ENCODE measurements at regions not wholly inside any gene's neighbourhood (a gene's known extent, or its start where the extent isn't known, plus 50 kb on each side); places are given as distances from the start of the nearest gene placed in this dataset.
"Not testable (repeated sequence)": the region's sequence is repeated elsewhere in the genome, so short reads cannot be mapped to it uniquely, and the experiment has no call there.

DNA sequence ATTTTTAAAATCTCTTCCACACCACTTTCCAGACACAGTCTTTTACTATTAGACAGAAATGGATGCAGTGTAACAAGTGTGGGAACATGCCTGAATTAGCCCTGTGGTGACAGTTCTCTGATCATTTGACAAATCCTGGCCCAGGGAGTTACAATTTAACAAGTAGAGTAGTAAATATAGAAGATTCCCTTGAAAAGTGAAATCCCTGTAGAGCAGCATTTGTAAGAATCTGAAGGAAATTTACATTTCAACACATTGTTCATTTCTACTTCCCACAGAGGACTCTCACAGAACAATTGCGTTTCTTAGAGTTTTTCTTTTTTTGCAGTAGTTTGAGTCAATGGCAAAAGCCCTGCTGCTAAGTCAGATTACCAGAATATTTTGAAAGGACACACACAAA, 458.3 kb upstream of the BRINP3 start:
- no peak overlapping the region for H3K4me3 ChIP-seq (ENCODE audit: low read depth, low read length)
- TF ChIP-seq, protein P1, sequence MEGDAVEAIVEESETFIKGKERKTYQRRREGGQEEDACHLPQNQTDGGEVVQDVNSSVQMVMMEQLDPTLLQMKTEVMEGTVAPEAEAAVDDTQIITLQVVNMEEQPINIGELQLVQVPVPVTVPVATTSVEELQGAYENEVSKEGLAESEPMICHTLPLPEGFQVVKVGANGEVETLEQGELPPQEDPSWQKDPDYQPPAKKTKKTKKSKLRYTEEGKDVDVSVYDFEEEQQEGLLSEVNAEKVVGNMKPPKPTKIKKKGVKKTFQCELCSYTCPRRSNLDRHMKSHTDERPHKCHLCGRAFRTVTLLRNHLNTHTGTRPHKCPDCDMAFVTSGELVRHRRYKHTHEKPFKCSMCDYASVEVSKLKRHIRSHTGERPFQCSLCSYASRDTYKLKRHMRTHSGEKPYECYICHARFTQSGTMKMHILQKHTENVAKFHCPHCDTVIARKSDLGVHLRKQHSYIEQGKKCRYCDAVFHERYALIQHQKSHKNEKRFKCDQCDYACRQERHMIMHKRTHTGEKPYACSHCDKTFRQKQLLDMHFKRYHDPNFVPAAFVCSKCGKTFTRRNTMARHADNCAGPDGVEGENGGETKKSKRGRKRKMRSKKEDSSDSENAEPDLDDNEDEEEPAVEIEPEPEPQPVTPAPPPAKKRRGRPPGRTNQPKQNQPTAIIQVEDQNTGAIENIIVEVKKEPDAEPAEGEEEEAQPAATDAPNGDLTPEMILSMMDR (IDR thresholded peaks at IDR 0.05; ENCODE audit: low read depth, low read length) = no peak
- TF ChIP-seq, protein P2, sequence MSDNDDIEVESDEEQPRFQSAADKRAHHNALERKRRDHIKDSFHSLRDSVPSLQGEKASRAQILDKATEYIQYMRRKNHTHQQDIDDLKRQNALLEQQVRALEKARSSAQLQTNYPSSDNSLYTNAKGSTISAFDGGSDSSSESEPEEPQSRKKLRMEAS (IDR thresholded peaks at IDR 0.05; ENCODE audit: low read depth, low read length) = no peak
- TF ChIP-seq POLR2A (IDR thresholded peaks at IDR 0.05; ENCODE audit: extremely low read depth, insufficient read length) (no peak), MYC (IDR thresholded peaks at IDR 0.05; ENCODE audit: low read depth, low read length) (no peak)
- no peak for DNase-seq (ENCODE audit: low read depth)

DNA sequence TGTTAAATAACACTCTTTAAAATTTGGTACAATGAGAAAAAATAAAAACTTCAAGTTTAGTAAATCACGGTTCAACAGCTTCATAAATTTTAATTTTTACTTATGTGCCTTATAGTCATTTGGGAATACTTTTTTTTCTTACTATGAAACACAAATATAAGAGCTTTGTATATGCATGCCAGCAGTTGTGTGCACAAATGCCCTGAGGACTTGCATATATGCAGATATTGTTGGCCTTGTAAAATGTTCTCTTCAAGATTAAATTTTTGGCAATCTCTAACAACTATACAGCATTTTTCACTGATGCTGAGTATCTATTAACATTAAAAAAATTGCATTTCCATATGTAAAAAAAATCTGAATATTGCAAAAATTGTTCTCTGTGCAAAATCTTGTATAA, 458.7 kb upstream of the BRINP3 start:
- TF ChIP-seq, protein P2 (IDR thresholded peaks at IDR 0.05; ENCODE audit: low read depth, low read length) = no peak
- TF ChIP-seq POLR2A (IDR thresholded peaks at IDR 0.05; ENCODE audit: extremely low read depth, insufficient read length) (no peak), MYC (IDR thresholded peaks at IDR 0.05; ENCODE audit: low read depth, low read length) (no peak)
- TF ChIP-seq, protein P1 (IDR thresholded peaks at IDR 0.05; ENCODE audit: low read depth, low read length) = no peak
- no peak for DNase-seq (ENCODE audit: low read depth)
- H3K4me3 ChIP-seq (ENCODE audit: low read depth, low read length) = no peak overlapping the region

DNA sequence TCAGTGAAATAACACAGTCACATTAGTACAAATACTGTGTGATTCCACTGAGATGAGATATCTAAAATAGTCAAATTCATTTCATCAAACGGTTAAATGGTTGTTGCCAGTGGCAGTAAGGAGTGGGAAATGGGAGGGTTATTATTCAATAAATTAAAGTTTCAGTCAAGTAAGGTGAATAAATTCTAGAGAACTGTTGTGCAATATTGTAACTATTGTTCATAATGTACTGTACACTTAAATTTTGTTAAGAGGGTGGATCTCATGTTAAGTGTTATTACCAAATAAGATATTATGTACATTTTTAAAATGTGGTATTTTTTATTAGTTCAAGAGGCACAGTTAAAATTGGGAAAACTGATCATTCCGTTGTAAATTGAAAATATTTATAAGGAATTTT, 463.3 kb upstream of the BRINP3 start:
- H3K4me3 ChIP-seq (ENCODE audit: low read depth, low read length) = no peak overlapping the region
- TF ChIP-seq MYC (IDR thresholded peaks at IDR 0.05; ENCODE audit: low read depth, low read length) (no peak), POLR2A (IDR thresholded peaks at IDR 0.05; ENCODE audit: extremely low read depth, insufficient read length) (no peak)
- TF ChIP-seq, protein P1 (IDR thresholded peaks at IDR 0.05; ENCODE audit: low read depth, low read length) = no peak
- TF ChIP-seq, protein P2 (IDR thresholded peaks at IDR 0.05; ENCODE audit: low read depth, low read length) = no peak
- DNase-seq (ENCODE audit: low read depth) = no peak

DNA sequence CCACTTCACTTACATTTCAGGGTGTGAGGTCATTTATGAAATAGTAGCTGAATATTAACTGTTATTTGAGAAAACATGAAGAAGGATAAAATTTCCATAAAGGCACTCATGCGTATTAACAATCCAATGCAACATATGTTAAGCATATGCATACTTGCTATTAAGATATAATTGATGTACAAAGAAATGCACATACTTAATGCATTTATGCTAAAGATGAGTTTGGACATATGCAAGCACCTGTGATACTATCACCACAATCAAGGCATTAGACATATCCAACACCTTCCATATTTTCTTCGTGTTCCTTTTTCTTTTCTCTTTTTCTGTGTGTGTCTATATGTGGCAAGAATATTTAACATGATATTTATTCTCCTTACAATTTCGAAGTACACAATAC, 464.8 kb upstream of the BRINP3 start:
- DNase-seq (ENCODE audit: low read depth) = no peak
- TF ChIP-seq, protein P1 (IDR thresholded peaks at IDR 0.05; ENCODE audit: low read depth, low read length) = no peak
- TF ChIP-seq POLR2A (IDR thresholded peaks at IDR 0.05; ENCODE audit: extremely low read depth, insufficient read length) (no peak), MYC (IDR thresholded peaks at IDR 0.05; ENCODE audit: low read depth, low read length) (no peak)
- TF ChIP-seq, protein P2 (IDR thresholded peaks at IDR 0.05; ENCODE audit: low read depth, low read length) = no peak

DNA sequence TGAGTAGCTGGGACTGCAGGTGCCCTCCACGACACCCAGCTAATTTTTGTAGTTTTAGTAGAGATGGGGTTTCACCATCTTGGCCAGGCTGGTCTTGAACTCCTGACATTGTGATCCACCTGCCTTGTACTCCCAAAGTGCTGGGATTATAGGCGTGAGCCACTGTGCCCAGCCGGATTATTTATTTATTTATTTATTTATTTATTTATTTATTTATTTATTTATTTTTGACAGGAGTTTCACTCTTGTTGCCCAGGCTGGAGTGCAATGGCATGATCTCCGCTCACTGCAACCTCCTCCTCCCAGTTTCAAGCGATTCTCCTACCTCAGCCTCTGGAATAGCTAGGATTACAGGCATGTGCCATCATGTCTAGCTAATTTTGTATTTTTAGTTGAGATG, 466.1 kb upstream of the BRINP3 start:
- DNase-seq (ENCODE audit: low read depth); H3K4me3 ChIP-seq (ENCODE audit: low read depth, low read length): not testable (repeated sequence)

More for the DNA sequence above, 464.8 kb upstream of the BRINP3 start:
- no peak overlapping the region for H3K4me3 ChIP-seq (ENCODE audit: low read depth, low read length)

DNA sequence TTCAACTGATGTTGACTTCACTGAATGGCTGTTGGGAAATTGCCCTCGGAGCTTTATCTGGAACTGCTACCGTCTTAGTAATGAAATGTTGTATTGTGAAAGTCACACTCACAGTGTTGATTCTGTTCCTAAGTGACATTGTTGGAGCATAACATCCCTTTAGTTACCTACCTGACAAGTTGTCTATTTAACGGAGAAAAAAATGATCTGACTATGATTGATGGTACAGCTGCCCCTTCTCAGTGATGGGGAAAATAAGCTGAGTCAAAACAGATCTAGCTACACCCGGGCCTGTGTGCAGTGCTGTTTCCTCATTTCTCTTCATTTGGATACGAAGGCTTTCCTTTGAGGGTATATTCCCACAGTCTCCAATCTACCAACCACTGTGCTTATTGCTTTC, 472.3 kb upstream of the BRINP3 start:
- DNase-seq (ENCODE audit: low read depth) = no peak
- H3K4me3 ChIP-seq (ENCODE audit: low read depth, low read length) = no peak overlapping the region
- no peak for TF ChIP-seq MYC (IDR thresholded peaks at IDR 0.05; ENCODE audit: low read depth, low read length)
- TF ChIP-seq, protein P2 (IDR thresholded peaks at IDR 0.05; ENCODE audit: low read depth, low read length) = no peak
- TF ChIP-seq POLR2A (IDR thresholded peaks at IDR 0.05; ENCODE audit: extremely low read depth, insufficient read length) = no peak
- TF ChIP-seq, protein P1 (IDR thresholded peaks at IDR 0.05; ENCODE audit: low read depth, low read length) = no peak

All from NB4 (cell line).